HG03095 (cell line): ENCODE measurements at regions not wholly inside any gene's neighbourhood (a gene's known extent, or its start where the extent isn't known, plus 50 kb on each side); places are given as distances from the start of the nearest gene placed in this dataset.
"Not testable (repeated sequence)": the region's sequence is repeated elsewhere in the genome, so short reads cannot be mapped to it uniquely, and the experiment has no call there.

Experiments used
- ATAC-seq: cut with Tn5 transposase; IDR thresholded peaks from one replicate; pipeline ENCODE4 v1.9.1; 2021; ENCODE audit warnings: moderate library complexity; ENCODE audit not compliant: unreplicated experiment

GRCh38 chr2:186947516-186947915 is 98.5 kb upstream of the ZSWIM2 start:
- no peak for ATAC-seq

- ATAC-seq = no peak
These were observed 98.0 kb upstream of the ZSWIM2 start for GRCh38 chr2:186946896-186947467.

GRCh38 chr2:186941853-186942252 is 92.9 kb upstream of the ZSWIM2 start:
- no peak for ATAC-seq

- ATAC-seq = no peak
These were observed 91.5 kb upstream of the ZSWIM2 start for GRCh38 chr2:186940463-186940862.

- ATAC-seq = no peak
These were observed 85.5 kb upstream of the ZSWIM2 start for GRCh38 chr2:186934420-186934819.

GRCh38 chr2:186927867-186928191 is 78.9 kb upstream of the ZSWIM2 start:
- no peak for ATAC-seq

- ATAC-seq = no peak
These were observed 78.4 kb upstream of the ZSWIM2 start for GRCh38 chr2:186927185-186927866.

- ATAC-seq = no peak
These were observed 76.5 kb upstream of the ZSWIM2 start for GRCh38 chr2:186925514-186925913.

- ATAC-seq = not testable (repeated sequence)
These were observed 73.3 kb upstream of the ZSWIM2 start for GRCh38 chr2:186922316-186922715.

GRCh38 chr2:186919296-186919695 is 70.3 kb upstream of the ZSWIM2 start:
- no peak for ATAC-seq

GRCh38 chr2:186918495-186918894 is 69.5 kb upstream of the ZSWIM2 start:
- no peak for ATAC-seq

- no peak for ATAC-seq
These were observed 68.9 kb upstream of the ZSWIM2 start for GRCh38 chr2:186917866-186918265.

- peak; percentile 94 for ATAC-seq
These were observed 64.9 kb upstream of the ZSWIM2 start for GRCh38 chr2:186913870-186914269.

- no peak for ATAC-seq
These were observed 64.0 kb upstream of the ZSWIM2 start for GRCh38 chr2:186912979-186913378.

- ATAC-seq = no peak
These were observed 62.6 kb upstream of the ZSWIM2 start for GRCh38 chr2:186911551-186912085.

- ATAC-seq = no peak
These were observed 62.0 kb upstream of the ZSWIM2 start for GRCh38 chr2:186910996-186911395.

- no peak for ATAC-seq
These were observed 60.1 kb upstream of the ZSWIM2 start for GRCh38 chr2:186909095-186909494.

- no peak for ATAC-seq
These were observed 58.9 kb upstream of the ZSWIM2 start for GRCh38 chr2:186907897-186908296.

- no peak for ATAC-seq
These were observed 54.2 kb upstream of the ZSWIM2 start for GRCh38 chr2:186903216-186903615.
